Stimulated activated naive B cell treated with anti-CD40 and anti-IgM and Interleukin-4, amounts not matched to agents 10 μg/mL and 1 μg/mL and 100 μg/mL, for 72 hours (primary cell): ENCODE measurements at regions not wholly inside any gene's neighbourhood (a gene's known extent, or its start where the extent isn't known, plus 50 kb on each side); places are given as distances from the start of the nearest gene placed in this dataset.
"Not testable (repeated sequence)": the region's sequence is repeated elsewhere in the genome, so short reads cannot be mapped to it uniquely, and the experiment has no call there.

Source experiments
- ATAC-seq, 2 donors: fragments of 150-1000 bp; cut with Tn5 transposase; replicated peaks; 2 replicates each; pipeline ENCODE4 v1.10.0; 2021; ENCODE audit warnings: moderate library complexity in 1 of 2
- DNase-seq: peaks from one replicate; pipeline ENCODE4 v3.0.0; 2021
- H3K27ac Mint-ChIP-seq: one replicate; pipeline ENCODE4 v1.8.0; 2022; ENCODE audit warnings: mild to moderate bottlenecking, mixed read lengths
- H3K27me3 Mint-ChIP-seq, 2 donors: one replicate each; pipeline ENCODE4 v1.8.0; 2022; ENCODE audit warnings: mixed read lengths in 2 of 2
- H3K36me3 Mint-ChIP-seq, 2 donors: one replicate each; pipeline ENCODE4 v1.8.0; 2022; ENCODE audit warnings: mixed read lengths in 2 of 2, mild to moderate bottlenecking in 1 of 2
- H3K4me1 Mint-ChIP-seq, 2 donors: one replicate each; pipeline ENCODE4 v1.8.0; 2022; ENCODE audit warnings: mixed read lengths in 2 of 2, mild to moderate bottlenecking in 1 of 2
- H3K4me3 Mint-ChIP-seq, 2 donors: one replicate each; pipeline ENCODE4 v1.8.0; 2022; ENCODE audit warnings: mild to moderate bottlenecking in 2 of 2, mixed read lengths in 2 of 2, moderate library complexity in 1 of 2
- H3K9me3 Mint-ChIP-seq, 2 donors: one replicate each; pipeline ENCODE4 v1.8.0; 2022; ENCODE audit warnings: mixed read lengths in 2 of 2, mild to moderate bottlenecking in 1 of 2

DNA sequence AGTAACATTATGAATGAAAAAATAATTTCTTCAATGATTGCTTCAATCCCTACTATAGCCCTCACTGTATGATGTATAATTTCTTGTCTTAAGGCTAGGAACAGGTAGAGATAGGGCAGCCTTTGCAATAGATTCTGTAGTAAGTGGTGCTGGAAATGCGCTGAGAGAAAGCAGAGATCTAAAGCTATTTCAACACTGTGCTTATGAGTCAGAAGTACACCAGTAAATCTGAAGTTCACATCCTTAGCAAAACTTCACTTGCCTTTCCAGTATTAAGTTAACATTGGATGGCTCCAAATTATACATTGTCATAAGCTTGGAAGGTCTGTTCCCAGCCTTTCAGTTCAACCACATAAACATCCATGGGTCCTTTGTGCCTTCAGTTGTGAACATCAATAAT is 178.2 kb upstream of the EPHA4 start:
- no peak for DNase-seq
- H3K27me3 Mint-ChIP-seq: no peaks in the 10 kb centered on the region
- no peaks in the 10 kb centered on the region for H3K4me1 Mint-ChIP-seq
- H3K9me3 Mint-ChIP-seq: peaks cover 4 to 7% of the 10 kb centered on the region in 2 donors
- no peak overlapping the region for H3K4me3 Mint-ChIP-seq
- no peak for ATAC-seq
- H3K36me3 Mint-ChIP-seq: no peaks in the 10 kb centered on the region
- no peak overlapping the region for H3K27ac Mint-ChIP-seq

GRCh38 chr2:221747289-221747972 is 175.3 kb upstream of the EPHA4 start:
- H3K27ac Mint-ChIP-seq: no peak overlapping the region
- no peak overlapping the region for H3K4me3 Mint-ChIP-seq
- H3K4me1 Mint-ChIP-seq: no peaks in the 10 kb centered on the region
- H3K27me3 Mint-ChIP-seq: no peaks in the 10 kb centered on the region
- peaks cover 4 to 9% of the 10 kb centered on the region in 2 donors for H3K9me3 Mint-ChIP-seq
- H3K36me3 Mint-ChIP-seq: no peaks in the 10 kb centered on the region
- ATAC-seq (peak; percentile 23 to 56), DNase-seq (no peak)

DNA sequence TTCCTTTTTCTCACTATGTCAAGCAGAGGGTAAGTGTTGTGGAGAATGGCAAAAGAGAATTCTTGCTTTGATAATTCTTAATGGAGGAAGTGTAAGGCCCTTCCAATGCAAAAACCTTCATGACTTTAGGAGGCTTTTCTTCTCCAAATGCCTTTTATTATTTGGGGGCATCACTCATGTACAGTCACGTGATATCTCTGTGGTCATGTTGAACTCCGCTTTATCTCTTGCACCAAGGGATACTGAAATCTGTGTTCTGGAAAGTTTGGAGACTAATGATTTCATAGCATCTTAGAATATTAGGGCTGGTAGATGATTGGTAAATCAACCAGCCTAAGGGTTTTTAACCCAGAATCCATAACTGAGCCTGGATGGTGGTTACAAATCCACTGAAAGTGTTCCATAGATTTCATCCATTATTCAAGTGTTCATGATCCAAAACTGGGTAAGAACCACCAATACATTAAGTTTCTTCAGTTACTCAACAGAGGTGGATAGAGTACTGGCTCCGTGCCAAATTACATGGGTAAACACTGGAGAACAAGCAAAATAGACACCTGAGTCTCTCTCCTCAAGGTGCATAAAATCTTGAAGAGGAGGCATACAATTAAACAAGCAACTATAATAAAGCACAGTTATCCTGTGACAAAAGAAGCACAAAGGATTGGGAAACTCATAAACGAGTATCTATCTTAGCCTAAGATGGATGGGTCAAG is 169.6 kb upstream of the EPHA4 start:
- DNase-seq: no peak
- Mint-ChIP-seq H3K9me3 (peaks cover under 1 to 7% of the 10 kb centered on the region in 2 donors), H3K27ac (no peak overlapping the region), H3K36me3 (no peaks in the 10 kb centered on the region), H3K27me3 (no peaks in the 10 kb centered on the region), H3K4me3 (no peak overlapping the region), H3K4me1 (no peaks in the 10 kb centered on the region)
- no peak for ATAC-seq

GRCh38 chr2:221731432-221732145 is 159.5 kb upstream of the EPHA4 start:
- Mint-ChIP-seq H3K36me3 (no peaks in the 10 kb centered on the region), H3K9me3 (peaks cover 7 to 8% of the 10 kb centered on the region in 2 donors), H3K4me3 (no peak overlapping the region), H3K27ac (no peak overlapping the region), H3K4me1 (no peaks in the 10 kb centered on the region), H3K27me3 (no peaks in the 10 kb centered on the region)
- DNase-seq (no peak), ATAC-seq (no peak)

DNA sequence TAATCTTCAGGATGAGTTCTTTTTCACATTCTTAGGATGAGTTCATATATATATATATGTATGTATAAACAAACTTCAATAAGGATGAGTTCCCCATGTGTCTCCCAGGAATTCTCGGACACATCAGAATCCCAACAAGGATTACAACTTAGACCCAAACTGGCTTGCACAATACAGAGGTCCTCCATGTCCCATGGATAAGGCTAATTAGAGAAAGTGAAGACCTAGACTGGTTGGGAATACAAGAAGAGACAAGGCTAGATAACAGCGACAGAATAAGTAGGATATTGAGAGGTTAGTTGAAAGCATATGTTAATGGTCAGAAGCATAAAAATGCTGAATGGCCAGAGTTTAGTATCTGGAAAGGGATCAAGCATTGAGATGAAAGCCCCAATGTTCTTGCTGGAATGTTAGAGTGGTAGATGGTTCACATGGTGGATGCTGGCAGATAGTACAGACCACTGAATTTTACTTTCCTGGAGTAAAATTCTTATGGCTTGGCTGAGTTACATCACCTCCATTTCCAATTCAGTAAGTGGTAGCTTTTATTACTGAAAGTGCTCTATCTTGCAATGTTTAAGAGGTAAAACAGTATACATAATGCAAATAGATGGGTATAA is 154.9 kb upstream of the EPHA4 start:
- DNase-seq: no peak
- Mint-ChIP-seq H3K27me3 (no peaks in the 10 kb centered on the region), H3K27ac (no peak overlapping the region), H3K36me3 (no peaks in the 10 kb centered on the region), H3K9me3 (peaks cover 9 to 13% of the 10 kb centered on the region in 2 donors), H3K4me1 (no peaks in the 10 kb centered on the region), H3K4me3 (no peak overlapping the region)
- ATAC-seq: no peak

- no peak overlapping the region for H3K4me3 Mint-ChIP-seq
- H3K36me3 Mint-ChIP-seq: no peaks in the 10 kb centered on the region
- ATAC-seq: peak in 1 of 2 donors; percentile 23
- H3K9me3 Mint-ChIP-seq: peaks cover 9 to 13% of the 10 kb centered on the region in 2 donors
- H3K27ac Mint-ChIP-seq: peak overlapping the region; percentile 56
- no peaks in the 10 kb centered on the region for H3K27me3 Mint-ChIP-seq
- DNase-seq: no peak
- H3K4me1 Mint-ChIP-seq: no peaks in the 10 kb centered on the region
Measured at GRCh38 chr2:221724631-221725203, 152.6 kb upstream of the EPHA4 start.

DNA sequence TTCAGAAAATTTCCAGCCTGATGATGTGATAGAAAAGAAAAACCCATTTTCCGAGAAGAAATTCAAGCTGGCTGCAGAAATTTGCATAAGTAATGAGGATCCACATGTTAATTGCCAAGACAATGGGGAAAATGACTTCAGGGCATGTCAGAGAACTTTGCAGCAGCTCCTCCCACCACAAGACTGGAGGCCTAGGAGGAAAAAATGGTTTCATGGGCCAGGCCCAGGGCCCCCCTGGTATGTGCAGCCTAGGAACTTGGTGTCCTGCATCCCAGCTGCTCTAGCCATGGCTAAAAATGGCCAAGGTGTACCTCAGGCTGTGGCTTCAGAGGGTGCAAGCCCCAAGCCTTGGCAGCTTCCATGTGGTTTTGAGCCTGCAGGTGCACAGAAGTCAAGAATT is 152.0 kb upstream of the EPHA4 start:
- H3K4me3 Mint-ChIP-seq, H3K36me3 Mint-ChIP-seq, H3K27me3 Mint-ChIP-seq, H3K4me1 Mint-ChIP-seq, ATAC-seq, DNase-seq, H3K27ac Mint-ChIP-seq: not testable (repeated sequence)
- peaks cover 11 to 16% of the 10 kb centered on the region in 2 donors for H3K9me3 Mint-ChIP-seq

- DNase-seq (no peak), ATAC-seq (no peak)
- Mint-ChIP-seq H3K4me1 (no peaks in the 10 kb centered on the region), H3K36me3 (no peaks in the 10 kb centered on the region), H3K27ac (no peak overlapping the region), H3K4me3 (no peak overlapping the region), H3K27me3 (no peaks in the 10 kb centered on the region), H3K9me3 (peaks cover 2 to 4% of the 10 kb centered on the region in 2 donors)
Measured at GRCh38 chr2:221716426-221717303, 144.6 kb upstream of the EPHA4 start.

DNA sequence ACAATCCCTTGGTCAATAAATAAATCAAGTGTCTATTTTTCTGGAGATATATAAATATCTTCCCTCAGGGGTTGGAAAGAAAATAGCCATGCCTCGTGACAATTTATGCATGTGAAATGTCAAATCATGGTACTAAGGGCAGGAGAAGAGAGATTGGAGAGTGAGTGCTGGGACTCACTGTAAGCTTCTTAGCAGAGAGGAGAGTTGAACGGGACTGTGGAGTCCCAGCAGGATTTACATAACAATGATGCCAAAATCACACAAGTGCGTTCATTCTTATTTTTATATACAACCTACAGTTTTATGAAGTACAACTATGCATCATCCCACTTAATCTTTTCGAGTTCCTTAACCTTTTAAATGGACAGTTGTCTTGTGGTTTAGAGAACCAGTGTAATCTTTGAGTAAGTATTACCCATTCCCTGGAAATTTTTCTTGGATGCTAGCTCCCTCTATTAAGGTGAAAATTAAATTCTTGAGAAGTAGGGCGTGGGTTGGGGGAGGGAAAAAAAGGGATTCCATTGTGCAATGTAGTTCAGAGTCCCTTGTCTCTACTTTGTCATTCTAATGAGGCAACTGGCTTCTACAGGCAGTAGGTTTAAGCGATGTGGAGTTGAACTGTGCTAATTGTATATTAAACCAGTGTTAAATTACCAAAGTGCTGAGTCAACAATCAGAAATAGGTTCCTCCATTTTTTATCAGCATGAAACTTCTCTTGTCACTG is 143.6 kb upstream of the EPHA4 start:
- H3K36me3 Mint-ChIP-seq: no peaks in the 10 kb centered on the region
- H3K4me1 Mint-ChIP-seq: no peaks in the 10 kb centered on the region
- DNase-seq (no peak), ATAC-seq (no peak)
- H3K27ac Mint-ChIP-seq: no peak overlapping the region
- no peaks in the 10 kb centered on the region for H3K27me3 Mint-ChIP-seq
- H3K9me3 Mint-ChIP-seq: peaks cover 2 to 4% of the 10 kb centered on the region in 2 donors
- no peak overlapping the region for H3K4me3 Mint-ChIP-seq

DNA sequence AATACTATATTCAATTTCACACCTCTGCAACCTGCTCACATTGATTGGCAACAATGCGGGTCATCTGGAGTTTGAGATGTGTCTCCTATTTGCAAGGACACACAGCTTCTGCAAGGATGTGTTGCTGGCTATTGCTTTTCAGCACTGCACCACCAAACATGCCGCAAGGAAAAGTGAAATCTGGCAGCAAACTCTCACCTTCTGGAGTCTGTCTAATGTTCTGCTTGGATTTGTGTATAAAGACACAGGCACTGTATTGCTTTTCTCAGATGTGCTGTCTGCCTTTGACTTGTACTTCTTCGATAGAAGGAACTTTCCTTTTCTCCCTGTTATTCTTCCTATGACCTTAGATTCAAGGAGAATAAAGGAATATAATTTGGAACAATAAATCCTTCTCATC is 138.6 kb upstream of the EPHA4 start:
- H3K9me3 Mint-ChIP-seq: no peaks in the 10 kb centered on the region
- H3K27ac Mint-ChIP-seq: no peak overlapping the region
- H3K27me3 Mint-ChIP-seq: no peaks in the 10 kb centered on the region
- ATAC-seq (no peak), DNase-seq (no peak)
- H3K4me3 Mint-ChIP-seq: no peak overlapping the region
- no peaks in the 10 kb centered on the region for H3K4me1 Mint-ChIP-seq
- H3K36me3 Mint-ChIP-seq: no peaks in the 10 kb centered on the region

GRCh38 chr2:221708902-221709301 is 136.8 kb upstream of the EPHA4 start:
- no peak overlapping the region for H3K4me3 Mint-ChIP-seq
- H3K36me3 Mint-ChIP-seq: no peaks in the 10 kb centered on the region
- DNase-seq (no peak), ATAC-seq (no peak)
- H3K9me3 Mint-ChIP-seq: no peaks in the 10 kb centered on the region
- no peaks in the 10 kb centered on the region for H3K27me3 Mint-ChIP-seq
- no peaks in the 10 kb centered on the region for H3K4me1 Mint-ChIP-seq
- no peak overlapping the region for H3K27ac Mint-ChIP-seq

DNA sequence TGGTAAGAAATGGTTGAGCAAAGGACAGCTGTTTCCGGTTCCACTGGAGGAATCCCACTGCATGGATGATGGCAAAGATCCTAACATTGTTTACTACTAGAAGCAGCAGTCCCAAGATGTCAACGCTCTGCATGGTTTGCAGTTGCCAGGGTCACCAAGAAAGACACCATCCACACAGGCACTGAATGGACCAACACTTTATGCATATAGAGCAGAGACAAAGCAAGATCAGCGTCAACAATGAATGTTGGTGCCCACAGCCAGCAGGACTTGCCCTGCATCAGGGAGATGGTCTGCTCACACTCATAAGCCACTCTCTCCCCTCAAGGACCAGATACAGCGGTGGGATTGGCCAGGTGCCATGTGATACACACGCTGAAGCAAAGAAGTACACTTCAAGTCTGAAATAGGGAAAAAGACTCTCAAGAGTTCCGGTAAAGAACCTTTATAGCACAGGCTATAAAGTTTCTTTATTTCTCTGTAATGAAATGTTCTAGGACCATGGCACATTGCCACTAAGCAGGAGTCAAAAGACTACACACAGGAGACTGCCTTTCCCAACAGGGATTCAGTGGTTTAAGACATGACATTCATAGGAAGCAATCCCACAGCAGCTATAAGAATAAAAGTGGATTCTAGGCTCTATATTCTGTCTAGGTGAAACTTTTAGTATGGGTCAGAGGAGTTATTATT is 133.2 kb upstream of the EPHA4 start:
- H3K27ac Mint-ChIP-seq: no peak overlapping the region
- DNase-seq: no peak
- ATAC-seq: no peak
- no peaks in the 10 kb centered on the region for H3K36me3 Mint-ChIP-seq
- no peak overlapping the region for H3K4me3 Mint-ChIP-seq
- no peaks in the 10 kb centered on the region for H3K4me1 Mint-ChIP-seq
- no peaks in the 10 kb centered on the region for H3K27me3 Mint-ChIP-seq
- H3K9me3 Mint-ChIP-seq: no peaks in the 10 kb centered on the region

- H3K36me3 Mint-ChIP-seq: no peaks in the 10 kb centered on the region
- H3K27me3 Mint-ChIP-seq: no peaks in the 10 kb centered on the region
- no peak for ATAC-seq
- H3K9me3 Mint-ChIP-seq: no peaks in the 10 kb centered on the region
- DNase-seq: no peak
- H3K4me3 Mint-ChIP-seq: no peak overlapping the region
- H3K4me1 Mint-ChIP-seq: no peaks in the 10 kb centered on the region
- H3K27ac Mint-ChIP-seq: no peak overlapping the region
Measured at GRCh38 chr2:221704442-221704841, 132.3 kb upstream of the EPHA4 start.
